Pancreas (tissue), 10 donors: ENCODE measurements at regions not wholly inside any gene's neighbourhood (a gene's known extent, or its start where the extent isn't known, plus 50 kb on each side); places are given as distances from the start of the nearest gene placed in this dataset.
A peak's percentile ranks its signal among the peaks of the same experiment; 100 is the strongest.

Source experiments
- ATAC-seq, 4 donors: fragments of 200-7000 bp; cut with Tn5 transposase; one replicate each; pipeline versions ENCODE4 v1.8.0 to v1.9.1; 2020; ENCODE audit warnings: mild to moderate bottlenecking in 4 of 4, moderate library complexity in 4 of 4
- DNase-seq, 6 donors: peaks; one replicate each; pipeline ENCODE4 v3.0.0-alpha.2; 2020
- FAIRE-seq: peaks from 2 replicates; lab custom pipeline; 2012; peaks lifted over from hg19 to GRCh38; lab: Jason Lieb, UNC
- H3K27ac ChIP-seq, 4 donors: fragments of 200-600 bp; sonication (generic); 1 replicate in 3 of 4; 2 replicates in 1 of 4; pipeline versions ENCODE4 v1.5.0 to v1.8.0; 2020
- H3K27me3 ChIP-seq, 4 donors: fragments of 200-600 bp; one replicate each; pipeline ENCODE4 v1.8.0; 2021
- H3K36me3 ChIP-seq, 3 donors: fragments of 200-600 bp; sonication (generic) in 1 of 3; one replicate each; pipeline versions ENCODE4 v1.5.0 to v1.8.0; 2020 to 2021
- H3K4me1 ChIP-seq, 3 donors: fragments of 200-600 bp; one replicate each; pipeline ENCODE4 v1.8.0; 2021
- H3K4me3 ChIP-seq, 4 donors: fragments of 200-600 bp; sonication (generic) in 2 of 4; one replicate each; pipeline versions ENCODE4 v1.5.0 to v1.8.0; 2020 to 2021
- H3K9me3 ChIP-seq, 4 donors: fragments of 200-600 bp; one replicate each; pipeline ENCODE4 v1.8.0; 2021
- WGBS, 2 donors: extraction: QIAGEN DNeasy Blood & Tissue Kit; methylation state at CpG; one replicate each; pipeline ENCODE4 v1.1.7; 2013; 5-methylcytosine and 5-hydroxymethylcytosine counted together
- intact Hi-C, 3 donors: fragments of 100-400 bp; cut with DNase I; formaldehyde crosslinking; loops; one replicate each; pipeline versions ENCODE4 v1.11.1 to v1.14.2; 2022
- TF ChIP-seq, protein P1 (sequence below), 4 donors: fragments of 200-600 bp; sonication (generic) in 3 of 4; IDR thresholded peaks; one replicate each; pipeline versions ENCODE4 v1.5.0 to v1.8.0; 2021; ENCODE audit warnings: antibody characterized with exemption in 4 of 4
- donor health status: healthy with polysubstance abuse.
- donor health status: DM: no; HTN: no; CAD: no; lungs with moderate emphysema.
- donor health status: DM: no; HTN: no; CAD: no.
- donor health status: control.
- donor health status: control.
- donor health status: Bipolar disorder and iron deficiency.
- donor health status: DM: yes; HTN: yes; CAD: no.
- donor health status: DM: no; HTN: no; CAD: no.
- donor health status: DM: no; HTN: no; CAD: no.
- donor health status: DM: yes; HTN: yes; CAD: no.

GRCh38 chr11:10379871-10380568 lies 75.0 kb upstream of the AMPD3 start:
- TF ChIP-seq, protein P1, sequence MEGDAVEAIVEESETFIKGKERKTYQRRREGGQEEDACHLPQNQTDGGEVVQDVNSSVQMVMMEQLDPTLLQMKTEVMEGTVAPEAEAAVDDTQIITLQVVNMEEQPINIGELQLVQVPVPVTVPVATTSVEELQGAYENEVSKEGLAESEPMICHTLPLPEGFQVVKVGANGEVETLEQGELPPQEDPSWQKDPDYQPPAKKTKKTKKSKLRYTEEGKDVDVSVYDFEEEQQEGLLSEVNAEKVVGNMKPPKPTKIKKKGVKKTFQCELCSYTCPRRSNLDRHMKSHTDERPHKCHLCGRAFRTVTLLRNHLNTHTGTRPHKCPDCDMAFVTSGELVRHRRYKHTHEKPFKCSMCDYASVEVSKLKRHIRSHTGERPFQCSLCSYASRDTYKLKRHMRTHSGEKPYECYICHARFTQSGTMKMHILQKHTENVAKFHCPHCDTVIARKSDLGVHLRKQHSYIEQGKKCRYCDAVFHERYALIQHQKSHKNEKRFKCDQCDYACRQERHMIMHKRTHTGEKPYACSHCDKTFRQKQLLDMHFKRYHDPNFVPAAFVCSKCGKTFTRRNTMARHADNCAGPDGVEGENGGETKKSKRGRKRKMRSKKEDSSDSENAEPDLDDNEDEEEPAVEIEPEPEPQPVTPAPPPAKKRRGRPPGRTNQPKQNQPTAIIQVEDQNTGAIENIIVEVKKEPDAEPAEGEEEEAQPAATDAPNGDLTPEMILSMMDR (IDR thresholded peaks at IDR 0.05), result no peak
- DNase-seq, result no peak
- ATAC-seq, result peak in 3 of 4 donors; percentile 42 to 55 (median 49)
- intact Hi-C loops, result no loop called here
- 75% methylated on average over 2 of the region's 2 CpGs for WGBS, 2 donors
- H3K4me1 ChIP-seq, result no peaks in the 10 kb centered on the region
- no peaks in the 10 kb centered on the region for H3K9me3 ChIP-seq
- no peak for FAIRE-seq
- H3K27ac ChIP-seq, result peak overlapping the region in 1 of 4 donors; percentile 42
- H3K4me3 ChIP-seq, result no peak overlapping the region
- no peaks in the 10 kb centered on the region for H3K27me3 ChIP-seq
- H3K36me3 ChIP-seq, result no peaks in the 10 kb centered on the region

- intact Hi-C loops, result no loop called here
- ATAC-seq (no peak), FAIRE-seq (no peak), DNase-seq (no peak)
- no peaks in the 10 kb centered on the region for H3K27me3 ChIP-seq
- 68 to 80% methylated on average over 4 of the region's 4 CpGs for WGBS, 2 donors
- H3K9me3 ChIP-seq, result no peaks in the 10 kb centered on the region
- no peak overlapping the region for H3K27ac ChIP-seq
- no peaks in the 10 kb centered on the region for H3K4me1 ChIP-seq
- no peaks in the 10 kb centered on the region for H3K36me3 ChIP-seq
- no peak overlapping the region for H3K4me3 ChIP-seq
- TF ChIP-seq, protein P1 (IDR thresholded peaks at IDR 0.05), result no peak
Measured at GRCh38 chr11:10380921-10381320, 74.1 kb upstream of the AMPD3 start.

GRCh38 chr11:10381736-10382135 lies 73.3 kb upstream of the AMPD3 start:
- FAIRE-seq, result no peak
- no peak overlapping the region for H3K4me3 ChIP-seq
- TF ChIP-seq, protein P1 (IDR thresholded peaks at IDR 0.05), result no peak
- H3K27me3 ChIP-seq, result no peaks in the 10 kb centered on the region
- H3K36me3 ChIP-seq, result no peaks in the 10 kb centered on the region
- H3K4me1 ChIP-seq, result no peaks in the 10 kb centered on the region
- no peaks in the 10 kb centered on the region for H3K9me3 ChIP-seq
- no peak for ATAC-seq
- intact Hi-C loops, result no loop called here
- DNase-seq, result no peak
- no peak overlapping the region for H3K27ac ChIP-seq

DNA sequence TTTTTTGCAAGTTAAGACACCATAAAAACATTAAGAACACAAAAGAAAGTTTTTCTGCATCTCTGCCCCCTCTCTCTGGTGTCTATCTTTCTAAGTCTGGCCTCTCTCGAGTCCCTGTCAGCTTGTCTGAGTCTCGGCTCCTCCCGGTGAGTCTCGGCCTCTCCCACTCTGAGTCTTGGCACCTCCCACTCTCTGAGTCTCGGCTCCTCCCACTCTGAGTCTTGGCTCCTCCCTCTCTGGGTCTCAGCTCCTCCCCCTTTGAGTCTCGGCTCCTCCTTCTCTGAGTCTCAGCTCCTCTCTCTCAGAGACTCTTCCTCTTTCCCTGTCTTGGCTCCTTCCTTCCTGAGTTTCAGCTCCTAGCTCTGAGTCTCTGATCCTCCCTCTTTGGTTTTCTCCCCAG lies 72.5 kb upstream of the AMPD3 start:
- WGBS, 2 donors, result 61 to 78% methylated on average over 6 of the region's 6 CpGs
- peak in 1 of 4 donors; percentile 8 for ATAC-seq
- no peak for DNase-seq
- Histone ChIP-seq H3K27ac (no peak overlapping the region), H3K9me3 (no peaks in the 10 kb centered on the region), H3K27me3 (no peaks in the 10 kb centered on the region), H3K36me3 (no peaks in the 10 kb centered on the region), H3K4me3 (no peak overlapping the region), H3K4me1 (no peaks in the 10 kb centered on the region)
- intact Hi-C loops, result no loop called here
- TF ChIP-seq, protein P1 (IDR thresholded peaks at IDR 0.05), result no peak
- FAIRE-seq, result no peak

GRCh38 chr11:10385696-10386095 lies 69.4 kb upstream of the AMPD3 start:
- no peaks in the 10 kb centered on the region for H3K9me3 ChIP-seq
- no peak for FAIRE-seq
- H3K36me3 ChIP-seq, result no peaks in the 10 kb centered on the region
- DNase-seq, result no peak
- no peaks in the 10 kb centered on the region for H3K4me1 ChIP-seq
- TF ChIP-seq, protein P1 (IDR thresholded peaks at IDR 0.05), result no peak
- whole genome bisulfite sequencing, 2 donors, result 60 to 70% methylated on average over 6 of the region's 6 CpGs
- no peaks in the 10 kb centered on the region for H3K27me3 ChIP-seq
- no peak overlapping the region for H3K4me3 ChIP-seq
- no peak overlapping the region for H3K27ac ChIP-seq
- intact Hi-C loops, result no loop called here
- peak in 1 of 4 donors; percentile 41 for ATAC-seq
